Stomach (tissue), 8 donors: ENCODE measurements at regions not wholly inside any gene's neighbourhood (a gene's known extent, or its start where the extent isn't known, plus 50 kb on each side); places are given as distances from the start of the nearest gene placed in this dataset.

ENCODE experiments used
- DNase-seq, 2 donors: peaks; one replicate each; pipeline versions ENCODE4 v3.0.0 to v3.0.0-alpha.2; 2013 to 2019
- H3K27ac ChIP-seq, 5 donors: fragments of 200-600 bp in 4 of 5; sonication (generic) in 4 of 5; one replicate each; pipeline ENCODE4 v1.5.1; 2013 to 2019; ENCODE audit warnings: mild to moderate bottlenecking in 1 of 5, moderate library complexity in 1 of 5
- H3K27me3 ChIP-seq, 3 donors: fragments of 200-600 bp; sonication (generic); one replicate each; pipeline ENCODE4 v1.5.1; 2017 to 2019; ENCODE audit warnings: mixed run types in 1 of 3
- H3K36me3 ChIP-seq, 4 donors: fragments of 200-600 bp; sonication (generic); 1 replicate in 3 of 4; 2 replicates in 1 of 4; pipeline ENCODE4 v1.5.1; 2016 to 2019
- H3K4me1 ChIP-seq, 4 donors: fragments of 200-600 bp; sonication (generic); one replicate each; pipeline ENCODE4 v1.5.1; 2016 to 2019
- H3K4me3 ChIP-seq, 4 donors: fragments of 200-600 bp; sonication (generic) in 3 of 4; one replicate each; pipeline ENCODE4 v1.5.1; 2016 to 2019; ENCODE audit warnings: mild to moderate bottlenecking in 1 of 4
- H3K9me3 ChIP-seq, 4 donors: fragments of 200-600 bp; sonication (generic); one replicate each; pipeline ENCODE4 v1.5.1; 2016 to 2019
- EP300 ChIP-seq: sonication (generic); formaldehyde crosslinking; IDR thresholded peaks from one replicate; pipeline ENCODE4 v1.6.1; 2017; ENCODE audit warnings: antibody characterized with exemption
- POLR2A ChIP-seq, 4 donors: fragments of 450-650 bp; IDR thresholded peaks; one replicate each; pipeline ENCODE4 v1.6.1; 2016; ENCODE audit warnings: antibody characterized with exemption in 4 of 4, control low read depth in 2 of 4, mild to moderate bottlenecking in 1 of 4, moderate library complexity in 1 of 4
- POLR2AphosphoS5 ChIP-seq, 3 donors: sonication (generic); formaldehyde crosslinking; IDR thresholded peaks; one replicate each; pipeline ENCODE4 v1.6.1; 2016; ENCODE audit warnings: antibody characterized with exemption in 3 of 3
- WGBS, 5 donors: extraction: QIAGEN DNeasy Blood & Tissue Kit in 3 of 5; methylation state at CpG; one replicate each; pipeline versions ENCODE4 v1.1.5 to v1.1.7; 2013 to 2018; 5-methylcytosine and 5-hydroxymethylcytosine counted together
- intact Hi-C: fragments of 100-400 bp; cut with DNase I; formaldehyde crosslinking; loops from one replicate; pipeline ENCODE4 v1.15.1; 2023; ENCODE audit warnings: low total_unique reads
- TF ChIP-seq, protein P1 (sequence below), 7 experiments: fragments of 450-650 bp in 4 of 7; fragments of 200-600 bp in 3 of 7; sonication (generic) in 3 of 7; IDR thresholded peaks; one replicate each; pipeline ENCODE4 v1.5.1; 2016 to 2019; ENCODE audit warnings: antibody characterized with exemption in 7 of 7, control low read depth in 2 of 7, mild to moderate bottlenecking in 1 of 7
- donor health status: healthy with polysubstance abuse.
- donor health status: Bipolar disorder and iron deficiency.
- donor health status: healthy.

DNA sequence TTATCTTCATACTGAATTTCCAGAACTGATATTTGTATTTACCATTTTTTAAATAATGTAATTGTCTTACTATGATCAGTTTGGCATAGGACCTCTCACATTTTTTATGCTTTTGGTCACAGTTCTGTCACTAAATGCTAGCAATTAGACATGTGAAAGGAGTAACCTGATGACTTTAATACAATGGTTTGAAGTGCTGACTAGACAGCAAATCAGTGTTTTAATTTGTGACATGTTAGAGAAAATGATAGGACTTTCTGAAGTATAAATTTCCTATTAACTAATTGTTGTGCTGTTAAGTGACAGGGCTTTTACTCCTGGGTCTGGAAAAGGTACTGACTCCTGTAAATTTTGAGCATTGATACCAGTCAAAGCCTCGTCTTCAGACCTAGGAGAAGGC is 117.5 kb downstream of the ZNF330 start:
- 92 to 100% (median 93%) methylated on average over 1 of the region's 1 CpG for WGBS, 5 donors
- TF ChIP-seq EP300, result no peak
- no peak for TF ChIP-seq POLR2AphosphoS5 (IDR thresholded peaks at IDR 0.05)
- peaks cover 0 to 3% (median 0%) of the 10 kb centered on the region in 3 donors for H3K27me3 ChIP-seq
- no peak overlapping the region for H3K4me3 ChIP-seq
- no peak overlapping the region for H3K27ac ChIP-seq
- no peaks in the 10 kb centered on the region for H3K9me3 ChIP-seq
- no peaks in the 10 kb centered on the region for H3K36me3 ChIP-seq
- DNase-seq, result no peak
- H3K4me1 ChIP-seq, result peaks cover 0 to 17% (median 5%) of the 10 kb centered on the region in 4 donors
- intact Hi-C loops, result no loop called here

DNA sequence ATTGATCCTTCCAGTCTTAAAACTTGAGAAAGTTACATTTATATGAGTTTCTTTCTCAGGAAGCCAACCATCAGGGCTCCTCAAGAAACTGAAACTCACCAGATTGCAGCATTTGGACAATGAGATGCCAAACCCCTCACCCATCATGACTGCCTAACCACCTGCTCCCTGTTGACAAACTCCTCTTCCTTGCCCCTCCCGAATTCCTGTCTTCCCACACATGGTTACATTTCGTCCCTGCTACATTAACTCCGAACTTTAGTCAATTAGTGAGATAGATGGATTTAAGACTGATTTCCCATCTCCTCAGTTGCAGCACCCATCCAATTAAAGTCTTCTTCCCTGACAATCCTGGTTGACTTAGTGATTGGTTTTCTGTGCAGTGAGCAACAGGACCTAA is 118.7 kb downstream of the ZNF330 start:
- H3K27ac ChIP-seq, result no peak overlapping the region
- WGBS, 5 donors, result 59 to 87% (median 72%) methylated on average over 3 of the region's 3 CpGs
- intact Hi-C loops, result no loop called here
- H3K36me3 ChIP-seq, result no peaks in the 10 kb centered on the region
- TF ChIP-seq POLR2AphosphoS5 (IDR thresholded peaks at IDR 0.05) (no peak), EP300 (no peak), POLR2A (IDR thresholded peaks at IDR 0.05) (no peak)
- TF ChIP-seq, protein P1, sequence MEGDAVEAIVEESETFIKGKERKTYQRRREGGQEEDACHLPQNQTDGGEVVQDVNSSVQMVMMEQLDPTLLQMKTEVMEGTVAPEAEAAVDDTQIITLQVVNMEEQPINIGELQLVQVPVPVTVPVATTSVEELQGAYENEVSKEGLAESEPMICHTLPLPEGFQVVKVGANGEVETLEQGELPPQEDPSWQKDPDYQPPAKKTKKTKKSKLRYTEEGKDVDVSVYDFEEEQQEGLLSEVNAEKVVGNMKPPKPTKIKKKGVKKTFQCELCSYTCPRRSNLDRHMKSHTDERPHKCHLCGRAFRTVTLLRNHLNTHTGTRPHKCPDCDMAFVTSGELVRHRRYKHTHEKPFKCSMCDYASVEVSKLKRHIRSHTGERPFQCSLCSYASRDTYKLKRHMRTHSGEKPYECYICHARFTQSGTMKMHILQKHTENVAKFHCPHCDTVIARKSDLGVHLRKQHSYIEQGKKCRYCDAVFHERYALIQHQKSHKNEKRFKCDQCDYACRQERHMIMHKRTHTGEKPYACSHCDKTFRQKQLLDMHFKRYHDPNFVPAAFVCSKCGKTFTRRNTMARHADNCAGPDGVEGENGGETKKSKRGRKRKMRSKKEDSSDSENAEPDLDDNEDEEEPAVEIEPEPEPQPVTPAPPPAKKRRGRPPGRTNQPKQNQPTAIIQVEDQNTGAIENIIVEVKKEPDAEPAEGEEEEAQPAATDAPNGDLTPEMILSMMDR (IDR thresholded peaks at IDR 0.05), result no peak
- H3K4me3 ChIP-seq, result no peak overlapping the region
- no peaks in the 10 kb centered on the region for H3K9me3 ChIP-seq
- no peak for DNase-seq
- H3K4me1 ChIP-seq, result peaks cover 0 to 8% (median 0%) of the 10 kb centered on the region in 4 donors
- no peaks in the 10 kb centered on the region for H3K27me3 ChIP-seq

DNA sequence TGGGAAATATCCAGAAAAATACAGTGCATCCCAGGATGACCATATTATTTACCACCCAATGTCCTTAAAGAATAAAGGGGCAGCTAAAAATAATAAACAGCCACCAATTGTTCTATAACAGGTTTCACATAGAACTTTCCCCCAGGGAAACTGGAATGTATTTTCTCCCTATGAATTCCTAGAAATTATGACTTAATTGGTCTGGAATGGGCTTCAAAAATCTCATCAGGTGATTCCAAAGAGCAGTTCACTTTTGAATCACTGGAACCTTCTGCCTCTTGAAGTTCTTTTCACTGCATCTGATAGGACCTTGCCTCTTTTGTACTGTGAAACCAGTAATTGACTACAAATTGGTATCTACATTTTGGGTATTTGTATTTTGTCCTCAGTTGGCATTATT is 119.3 kb downstream of the ZNF330 start:
- H3K27ac ChIP-seq, result no peak overlapping the region
- no peak for TF ChIP-seq EP300
- TF ChIP-seq POLR2AphosphoS5 (IDR thresholded peaks at IDR 0.05), result no peak
- no peak for TF ChIP-seq POLR2A (IDR thresholded peaks at IDR 0.05)
- TF ChIP-seq, protein P1 (IDR thresholded peaks at IDR 0.05), result no peak
- intact Hi-C loops, result no loop called here
- H3K36me3 ChIP-seq, result no peaks in the 10 kb centered on the region
- no peak overlapping the region for H3K4me3 ChIP-seq
- H3K9me3 ChIP-seq, result no peaks in the 10 kb centered on the region
- H3K27me3 ChIP-seq, result no peaks in the 10 kb centered on the region
- DNase-seq, result no peak
- peaks cover 0 to 5% (median 0%) of the 10 kb centered on the region in 4 donors for H3K4me1 ChIP-seq

DNA sequence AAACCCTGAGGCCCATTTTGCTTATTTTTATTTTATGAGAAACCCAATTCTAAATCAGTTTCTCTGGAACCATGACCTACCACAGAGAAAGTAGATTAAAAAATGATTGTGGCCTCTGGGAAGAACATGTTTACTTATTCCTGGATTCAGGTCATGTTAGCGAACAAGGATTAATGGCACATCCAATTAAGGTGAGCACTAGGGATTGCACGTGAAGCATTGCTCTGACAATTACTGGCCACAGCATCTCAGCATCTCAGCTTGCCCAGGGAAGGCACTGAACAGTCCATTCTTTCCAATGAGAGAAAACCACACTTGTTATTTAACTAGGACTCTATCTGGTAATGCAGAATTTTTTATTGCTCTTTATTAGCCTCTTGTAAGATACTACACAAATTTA is 119.8 kb downstream of the ZNF330 start:
- no peak for DNase-seq
- no peak overlapping the region for H3K4me3 ChIP-seq
- H3K9me3 ChIP-seq, result no peaks in the 10 kb centered on the region
- H3K27ac ChIP-seq, result no peak overlapping the region
- TF ChIP-seq, protein P1 (IDR thresholded peaks at IDR 0.05), result no peak
- no peak for TF ChIP-seq POLR2AphosphoS5 (IDR thresholded peaks at IDR 0.05)
- H3K36me3 ChIP-seq, result no peaks in the 10 kb centered on the region
- whole genome bisulfite sequencing, 5 donors, result 82 to 94% (median 91%) methylated on average over 2 of the region's 2 CpGs
- no peaks in the 10 kb centered on the region for H3K4me1 ChIP-seq
- intact Hi-C loops, result no loop called here
- no peaks in the 10 kb centered on the region for H3K27me3 ChIP-seq

DNA sequence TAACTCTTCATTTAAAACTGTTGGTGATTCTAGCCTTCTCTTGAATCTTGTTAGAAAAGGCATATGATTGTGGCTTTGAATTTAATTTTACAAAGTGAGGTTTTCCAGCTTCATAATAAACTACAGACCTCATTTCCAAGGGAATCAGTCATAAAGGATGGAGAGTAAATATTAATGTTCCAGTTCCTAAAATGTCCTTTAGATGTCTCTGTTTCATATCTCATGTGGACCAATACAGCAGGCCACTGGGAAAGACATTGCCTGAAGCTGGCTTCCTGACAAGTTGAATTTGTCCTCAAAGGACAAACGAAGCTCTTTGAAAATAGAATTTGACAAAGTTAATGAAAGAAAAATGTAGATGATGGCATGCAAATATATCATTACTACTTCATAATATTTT is 125.4 kb downstream of the ZNF330 start:
- DNase-seq, result peak in 1 of 2 donors; percentile 82
- H3K4me1 ChIP-seq, result peaks cover 5 to 36% (median 17%) of the 10 kb centered on the region in 4 donors
- 0 to 7% (median 0%) methylated on average over 1 of the region's 1 CpG for WGBS, 5 donors
- H3K9me3 ChIP-seq, result no peaks in the 10 kb centered on the region
- intact Hi-C loops, result no loop called here
- TF ChIP-seq POLR2AphosphoS5 (IDR thresholded peaks at IDR 0.05) (peak in 1 of 3 donors; percentile 24), POLR2A (IDR thresholded peaks at IDR 0.05) (no peak)
- TF ChIP-seq, protein P1 (IDR thresholded peaks at IDR 0.05), result peak in 5 of 7 experiments; percentile 20 to 60 (median 35)
- no peaks in the 10 kb centered on the region for H3K36me3 ChIP-seq
- no peaks in the 10 kb centered on the region for H3K27me3 ChIP-seq
- no peak overlapping the region for H3K27ac ChIP-seq
- no peak overlapping the region for H3K4me3 ChIP-seq
